GM21447 (cell line): ENCODE measurements at regions not wholly inside any gene's neighbourhood (a gene's known extent, or its start where the extent isn't known, plus 50 kb on each side); places are given as distances from the start of the nearest gene placed in this dataset.

Experiments used
- ATAC-seq: cut with Tn5 transposase; IDR thresholded peaks from one replicate; pipeline ENCODE4 v1.9.1; 2021; ENCODE audit not compliant: unreplicated experiment

DNA sequence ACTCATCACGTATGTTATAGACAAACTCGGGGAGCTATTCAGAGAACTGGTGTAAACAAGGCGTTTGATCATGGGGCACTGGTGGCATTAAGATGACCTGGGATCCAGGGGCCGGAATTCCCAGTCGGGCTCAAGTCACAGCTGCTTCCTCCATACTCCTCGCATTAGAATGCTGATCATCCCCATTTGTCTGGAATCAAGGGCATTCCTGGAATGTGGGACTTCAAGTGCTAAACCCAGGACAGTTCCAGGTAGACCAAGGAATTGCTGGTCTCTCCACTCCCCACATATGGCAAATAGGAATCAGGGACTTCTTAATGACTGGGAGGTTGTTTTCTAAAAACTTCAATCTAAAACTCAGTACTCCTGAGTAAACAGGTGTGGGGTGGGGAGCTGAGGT, 355.7 kb upstream of the RAB6C start:
- ATAC-seq = no peak

DNA sequence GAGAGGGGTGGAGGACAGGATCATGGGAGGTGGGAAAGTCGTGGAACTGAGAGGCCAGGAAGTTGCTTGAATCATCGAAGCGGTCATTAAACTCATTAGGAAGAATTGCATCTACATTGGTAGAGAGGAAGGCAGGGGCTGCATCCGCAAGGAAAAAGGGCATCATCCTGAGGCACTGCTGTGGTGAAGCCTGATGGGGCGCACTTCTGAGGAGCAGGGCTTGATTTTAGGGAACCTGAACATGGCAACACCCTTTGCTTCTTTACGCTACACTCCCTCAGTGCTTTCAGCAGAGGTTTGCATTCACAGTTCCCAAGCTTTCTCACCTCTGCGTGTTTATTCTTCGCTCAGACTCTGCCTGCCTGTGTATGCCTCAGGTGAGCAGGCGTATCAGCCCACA, 352.0 kb upstream of the RAB6C start:
- no peak for ATAC-seq

DNA sequence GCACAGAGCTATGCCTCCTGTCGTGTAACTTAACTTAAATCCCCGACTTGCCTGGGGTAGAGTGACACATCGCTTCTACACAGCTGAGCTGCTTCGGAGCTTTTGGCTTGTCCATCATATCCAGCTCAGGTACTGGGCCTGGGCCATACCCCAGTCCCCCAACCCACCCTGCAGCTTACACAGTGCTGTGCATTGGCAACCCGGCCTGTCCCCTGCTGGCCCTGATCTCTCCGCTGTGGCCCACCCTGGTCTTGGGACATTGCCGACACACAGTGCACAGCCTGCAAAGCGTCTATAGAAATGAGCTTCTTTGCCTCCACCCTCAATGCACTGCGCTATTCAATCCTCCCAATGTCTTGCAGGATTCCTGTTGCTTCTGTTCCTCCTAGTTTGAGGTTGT, 342.8 kb upstream of the RAB6C start:
- ATAC-seq = no peak

DNA sequence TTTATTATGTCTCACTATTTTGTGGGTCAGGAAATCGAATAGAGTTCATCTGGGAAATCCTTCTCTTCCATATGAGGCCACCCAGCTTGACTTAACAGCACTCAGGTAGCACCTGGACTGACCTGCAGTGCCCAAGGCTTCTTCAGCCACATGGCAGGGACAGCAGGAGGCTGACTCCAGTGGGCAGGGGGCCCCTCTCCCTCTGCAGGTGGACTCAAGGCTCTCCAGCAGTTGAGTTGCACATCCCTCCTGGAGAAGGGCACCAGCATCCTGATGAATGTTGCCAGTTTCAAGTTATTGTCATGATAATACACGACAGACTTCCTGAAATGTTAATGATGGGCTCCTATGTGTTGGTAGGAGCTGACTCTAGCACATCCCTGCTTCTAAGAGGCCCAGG, 338.1 kb upstream of the RAB6C start:
- no peak for ATAC-seq

DNA sequence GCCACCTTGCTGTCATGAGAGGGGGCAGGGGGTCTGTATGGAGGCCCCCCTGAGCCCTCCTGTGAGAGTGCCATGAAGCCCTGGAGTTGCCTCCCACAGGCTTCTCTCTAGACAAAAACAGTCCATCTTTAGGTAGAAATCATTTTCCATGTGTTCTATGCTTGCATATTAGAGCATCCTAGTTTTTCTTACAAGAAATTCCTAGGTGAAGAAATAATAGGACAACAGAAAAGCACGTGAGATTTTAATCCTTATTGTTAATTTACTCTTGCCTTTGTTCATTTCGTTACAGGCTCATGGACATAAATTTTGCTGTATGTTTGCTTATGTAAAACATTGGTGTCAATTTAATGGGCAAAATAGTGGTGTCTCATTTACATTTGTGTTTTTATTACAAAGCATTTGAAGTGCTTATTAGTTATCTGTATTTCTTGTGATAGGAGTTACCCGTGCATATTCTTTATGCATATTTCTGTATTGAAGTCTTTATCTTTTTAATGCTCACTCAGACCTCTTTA, 336.9 kb upstream of the RAB6C start:
- ATAC-seq = no peak

DNA sequence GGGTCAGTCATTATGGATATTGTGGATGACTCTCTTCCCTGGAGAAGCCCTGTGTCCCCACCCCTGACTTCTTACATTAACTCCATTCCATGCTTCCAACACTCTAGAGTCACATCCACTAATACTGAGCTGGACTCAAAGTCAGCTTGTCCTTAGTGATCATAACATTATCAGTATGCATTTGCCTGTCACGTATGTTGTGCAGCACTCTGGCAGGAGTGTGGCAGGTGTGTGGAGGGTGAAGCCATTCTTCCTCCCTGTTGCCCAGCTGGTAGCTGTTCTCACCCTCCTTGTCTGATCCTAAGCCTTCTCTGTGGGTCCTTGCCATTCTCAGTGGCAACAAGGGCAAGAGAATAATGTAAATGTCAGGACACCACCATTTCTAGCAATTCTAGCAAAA, 334.1 kb upstream of the RAB6C start:
- no peak for ATAC-seq

DNA sequence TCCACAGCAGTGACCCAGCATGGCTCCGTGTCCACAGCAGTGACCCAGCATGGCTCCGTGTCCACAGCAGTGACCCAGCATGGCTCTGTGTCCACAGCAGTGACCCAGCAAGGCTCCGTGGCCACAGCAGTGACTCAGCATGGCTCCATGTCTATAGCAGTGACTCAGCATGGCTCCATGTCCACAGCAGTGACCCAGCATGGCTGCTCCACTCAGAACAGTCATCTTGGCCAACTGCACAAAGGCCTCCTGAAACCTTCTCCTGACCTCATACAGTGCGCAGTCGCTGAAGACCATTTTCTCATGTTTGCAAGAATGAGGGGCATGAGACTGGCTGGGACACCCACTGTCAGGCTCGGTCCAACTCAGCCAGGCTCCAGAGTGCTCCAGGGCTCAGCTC, 333.4 kb upstream of the RAB6C start:
- no peak for ATAC-seq

DNA sequence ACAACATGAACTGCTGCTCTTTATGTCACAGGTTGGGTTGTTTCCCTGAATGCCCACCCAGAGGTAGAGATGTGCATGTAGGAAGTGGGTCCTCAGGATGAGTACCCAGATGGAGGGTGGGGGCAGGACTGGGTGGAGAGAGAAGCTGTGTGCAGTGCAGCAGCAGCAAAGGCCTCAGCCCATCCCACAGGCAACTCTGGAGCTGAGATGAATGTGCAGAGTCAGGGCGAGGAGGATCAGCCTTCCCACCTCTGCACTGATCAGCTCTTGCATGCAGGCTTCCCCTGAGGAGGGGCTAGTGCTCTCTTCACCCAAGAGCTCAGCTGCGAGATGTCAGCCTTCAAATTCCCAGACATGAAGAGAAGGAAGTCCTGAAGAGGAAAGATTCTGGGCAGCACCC, 326.2 kb upstream of the RAB6C start:
- no peak for ATAC-seq

DNA sequence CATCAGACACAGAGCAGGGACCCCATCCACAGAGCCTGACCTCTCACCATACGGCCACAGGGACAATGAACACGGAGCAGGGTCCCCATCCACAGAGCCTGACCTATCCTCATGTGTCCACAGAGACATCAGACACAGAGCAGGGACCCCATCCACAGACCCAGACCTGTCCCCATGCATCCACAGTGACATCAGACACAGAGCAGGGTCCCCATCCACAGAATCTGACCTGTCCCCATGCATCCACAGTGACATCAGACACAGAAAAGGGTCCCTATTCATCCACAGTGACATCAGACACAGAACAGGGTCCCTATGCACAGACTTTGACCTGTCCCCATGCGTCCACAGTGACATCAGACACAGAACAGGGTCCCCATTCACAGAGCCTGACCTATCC, 325.1 kb upstream of the RAB6C start:
- ATAC-seq = no peak

DNA sequence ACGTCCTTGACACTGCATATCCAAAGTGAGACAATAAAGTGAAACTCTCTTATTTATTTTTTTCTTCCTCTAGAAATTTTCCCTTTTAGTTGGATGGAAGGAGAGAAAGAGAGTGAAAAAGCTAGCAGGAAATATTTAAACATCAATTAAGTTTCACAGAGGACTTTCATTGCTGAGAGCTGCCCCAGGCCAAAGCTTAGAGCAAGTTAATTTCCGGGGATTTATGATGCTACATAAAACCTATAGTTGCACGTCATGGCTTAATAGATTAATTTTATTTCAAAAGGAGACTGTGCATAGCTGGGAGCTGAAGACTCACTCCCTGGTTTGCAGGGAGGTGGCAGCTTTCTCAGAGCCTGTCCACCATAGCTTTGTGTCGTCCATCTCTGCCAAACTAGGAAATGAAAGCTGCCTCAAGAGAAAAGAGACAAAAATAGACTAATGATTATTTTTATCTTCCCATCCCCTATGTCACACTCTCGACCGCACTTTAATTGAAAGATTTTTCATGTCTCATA, 323.3 kb upstream of the RAB6C start:
- ATAC-seq = no peak

DNA sequence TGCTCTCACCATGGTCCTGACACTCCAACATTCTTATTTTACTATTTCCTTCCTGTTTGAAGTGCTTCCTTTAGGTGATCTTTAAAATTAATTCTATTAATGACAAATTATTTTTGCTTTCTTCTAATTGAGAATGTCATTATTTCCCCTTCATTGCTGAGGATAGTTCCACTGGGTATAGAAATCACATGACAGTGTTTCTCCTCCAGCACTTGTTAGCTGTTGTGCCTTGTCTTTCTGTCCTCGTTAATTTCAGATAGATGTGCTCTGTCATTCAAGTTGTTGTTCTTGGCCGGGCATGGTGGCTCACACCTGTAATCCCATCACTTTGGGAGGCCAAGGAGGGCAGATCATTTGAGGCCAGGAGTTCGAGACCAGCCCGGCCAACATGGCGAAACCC, 321.0 kb upstream of the RAB6C start:
- ATAC-seq = no peak

DNA sequence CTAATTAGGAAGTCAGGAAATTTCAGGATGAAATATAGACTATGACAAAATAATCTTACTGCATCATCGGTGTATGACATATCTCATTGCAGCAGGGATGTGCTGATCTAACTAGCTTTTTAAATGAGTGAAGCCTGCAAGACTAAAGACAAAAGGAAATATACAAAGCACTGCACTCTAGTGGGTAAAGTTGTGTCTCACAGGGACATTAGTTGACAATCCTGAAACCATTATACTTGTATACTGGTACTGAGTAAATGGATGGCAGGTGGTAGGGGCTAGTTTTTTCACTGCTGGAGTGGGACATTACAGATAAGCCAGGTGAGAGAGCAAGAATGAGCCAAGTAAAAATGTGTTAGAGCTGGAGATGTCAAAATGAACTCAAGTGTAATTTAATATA, 317.5 kb upstream of the RAB6C start:
- no peak for ATAC-seq

DNA sequence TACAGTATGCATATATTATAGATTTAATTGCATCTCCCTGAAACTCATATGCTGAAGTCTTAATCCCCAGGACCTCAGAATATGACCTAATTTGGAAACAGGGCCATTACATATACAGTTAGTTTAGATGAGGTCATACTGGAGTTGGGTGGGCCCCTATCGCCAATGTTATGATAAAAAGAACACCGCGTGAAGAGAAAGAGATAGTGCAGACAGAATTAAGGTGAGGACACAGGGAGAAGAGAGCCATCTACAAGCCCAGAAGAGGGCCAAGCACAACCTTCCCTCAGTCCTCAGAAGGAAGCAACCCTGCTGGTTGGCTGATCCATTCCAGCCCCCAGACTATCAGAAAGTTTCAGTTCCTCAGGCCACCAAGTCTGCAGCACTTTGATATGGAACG, 311.9 kb upstream of the RAB6C start:
- ATAC-seq = no peak

DNA sequence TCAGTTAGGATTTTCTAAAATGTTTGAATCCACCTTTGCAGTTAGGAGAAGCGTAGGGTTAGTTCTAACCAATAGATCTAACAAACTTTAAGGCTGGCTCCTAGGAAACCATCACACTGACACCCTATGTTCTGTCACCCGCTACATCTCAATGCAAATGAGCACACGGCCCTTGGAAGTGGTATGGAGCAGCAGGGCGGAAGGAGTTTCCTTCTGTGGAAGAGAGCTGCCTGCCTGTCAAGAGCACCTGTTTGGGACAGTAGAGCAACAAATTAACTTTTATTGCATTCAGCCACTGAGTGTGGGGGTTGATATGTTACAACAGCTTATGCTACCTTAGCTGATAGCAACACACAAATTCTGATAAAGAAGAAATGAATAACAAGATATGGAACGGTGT, 306.9 kb upstream of the RAB6C start:
- no peak for ATAC-seq

DNA sequence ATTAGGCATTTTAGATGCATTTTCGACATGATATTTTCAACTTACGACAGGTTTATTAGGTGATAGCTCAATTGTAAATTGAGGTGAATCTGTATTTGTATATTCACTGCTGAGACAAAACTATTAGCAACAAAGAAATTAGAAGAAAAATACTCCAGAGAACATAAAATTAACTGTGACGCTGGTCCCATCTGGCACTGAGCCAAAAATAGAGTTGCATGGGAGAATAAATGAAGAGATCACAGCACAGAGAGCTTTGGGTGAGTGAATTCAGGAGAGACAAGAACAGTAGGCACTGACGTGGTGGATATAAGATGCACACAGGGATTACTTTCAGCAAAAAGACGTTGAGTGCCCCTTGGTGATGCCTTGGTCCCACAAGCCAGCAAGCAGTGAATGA, 306.2 kb upstream of the RAB6C start:
- ATAC-seq = no peak

DNA sequence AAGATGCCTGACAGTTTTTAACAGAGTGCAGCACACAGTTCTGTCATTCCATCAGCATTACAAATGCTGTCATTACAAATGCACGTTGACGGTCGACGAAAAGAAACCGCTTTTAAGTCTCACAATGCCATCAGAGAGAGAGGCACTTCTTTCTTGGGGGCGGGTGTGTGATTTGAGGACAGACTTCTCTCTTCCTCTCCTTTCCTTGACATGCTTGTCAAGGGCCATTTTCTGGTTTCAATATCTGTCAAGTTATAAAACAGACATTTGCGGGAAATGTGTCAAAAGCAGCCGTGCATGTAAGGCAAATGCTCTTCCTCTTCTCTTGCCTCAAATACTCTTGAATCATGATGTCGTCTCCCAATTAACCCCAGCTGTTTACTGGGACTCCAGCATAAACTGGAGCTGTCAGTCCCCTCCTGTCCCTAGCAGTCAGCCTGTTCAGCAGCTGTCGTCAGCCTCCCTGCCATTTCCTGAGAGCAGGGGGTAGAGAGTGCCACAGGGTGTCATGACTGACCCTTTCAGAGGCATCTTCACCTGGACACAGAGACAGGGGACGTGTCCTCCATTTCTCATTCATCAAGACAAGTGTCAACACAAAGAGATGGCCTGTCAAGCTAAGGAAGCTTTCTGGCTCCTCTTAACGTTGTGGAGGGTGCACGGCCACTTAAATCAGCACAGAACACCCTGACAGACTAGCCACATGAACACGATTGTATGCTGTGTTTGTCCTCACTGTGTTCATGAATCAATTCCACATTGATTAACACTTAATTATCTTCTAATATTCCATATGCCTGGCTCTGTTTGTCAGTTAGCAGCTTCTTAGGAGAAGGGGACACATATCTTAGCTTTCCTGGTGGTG, 305.4 kb upstream of the RAB6C start:
- ATAC-seq = peak; percentile 69

DNA sequence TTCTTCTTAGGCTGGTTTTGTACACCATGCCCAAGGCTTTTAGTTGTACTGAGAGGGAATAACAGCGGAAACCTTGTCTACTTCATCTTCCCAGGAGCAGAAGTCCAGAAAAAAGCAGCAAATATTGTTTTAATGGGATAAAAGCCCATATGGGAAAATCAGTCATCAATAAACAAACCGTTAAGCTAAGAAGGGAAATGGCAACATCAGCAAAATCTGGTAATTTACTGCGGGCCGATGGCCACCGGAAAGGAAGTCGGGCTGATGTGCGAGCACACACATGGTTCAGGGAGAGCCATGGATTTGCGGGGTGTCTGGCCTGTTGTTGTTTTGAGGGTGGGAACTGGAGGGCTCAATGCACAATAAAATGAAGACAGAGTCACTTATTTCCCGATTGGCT, 300.7 kb upstream of the RAB6C start:
- ATAC-seq = no peak

DNA sequence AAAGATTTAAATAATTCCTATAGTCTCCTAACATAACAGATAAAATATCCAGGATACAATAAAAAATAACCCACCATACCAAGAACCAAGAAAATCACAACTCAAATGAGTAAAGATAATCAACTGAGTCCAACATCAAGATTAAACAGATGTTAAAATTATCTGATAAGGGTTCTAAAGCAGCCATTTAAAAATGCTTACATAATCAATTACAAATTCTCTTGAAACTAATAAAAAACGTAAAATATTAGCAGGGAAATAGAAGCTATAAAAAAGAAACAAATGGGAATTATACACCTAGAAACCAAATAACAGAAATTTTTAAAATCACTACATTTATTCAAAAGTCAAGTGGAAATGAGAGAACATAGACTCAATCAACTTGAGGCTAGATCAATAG, 297.7 kb upstream of the RAB6C start:
- no peak for ATAC-seq

DNA sequence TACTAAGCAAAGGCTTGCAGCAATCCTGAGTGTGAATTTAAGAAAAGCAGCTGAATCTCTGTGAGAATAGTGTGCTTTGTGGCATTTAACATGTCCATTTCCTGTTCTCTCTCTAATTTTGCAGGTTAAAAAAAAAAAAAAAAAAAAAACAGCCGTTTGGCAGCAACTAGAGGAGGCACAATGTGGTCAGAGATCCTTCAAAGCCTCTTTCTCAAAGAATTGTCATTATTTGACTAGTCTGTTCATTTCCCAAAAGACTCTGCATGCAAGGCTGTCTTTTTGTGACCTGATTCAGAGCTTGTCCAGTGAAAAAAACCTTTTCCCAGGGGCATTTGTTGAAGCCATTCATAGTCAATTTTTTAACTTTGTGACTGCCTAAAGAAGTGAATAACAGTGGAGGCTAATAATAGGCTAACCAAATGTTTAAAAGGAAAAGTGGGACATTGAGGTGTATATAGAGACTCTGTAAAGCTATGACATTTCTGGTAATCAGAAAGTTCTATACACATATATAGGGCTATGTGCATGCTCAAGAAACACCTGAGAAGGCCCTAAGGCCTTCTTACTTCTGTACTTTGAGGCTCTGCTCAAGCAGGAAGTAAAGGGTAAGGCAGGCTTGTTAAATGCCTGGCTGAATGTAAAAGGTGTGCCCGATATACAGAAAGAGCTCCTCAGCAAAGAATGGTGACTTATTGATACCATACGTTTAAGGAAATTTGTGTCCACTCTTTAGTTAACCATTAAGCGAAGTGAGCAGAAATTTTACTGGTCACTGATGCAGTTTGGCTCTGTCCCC, 289.6 kb upstream of the RAB6C start:
- ATAC-seq = no peak

DNA sequence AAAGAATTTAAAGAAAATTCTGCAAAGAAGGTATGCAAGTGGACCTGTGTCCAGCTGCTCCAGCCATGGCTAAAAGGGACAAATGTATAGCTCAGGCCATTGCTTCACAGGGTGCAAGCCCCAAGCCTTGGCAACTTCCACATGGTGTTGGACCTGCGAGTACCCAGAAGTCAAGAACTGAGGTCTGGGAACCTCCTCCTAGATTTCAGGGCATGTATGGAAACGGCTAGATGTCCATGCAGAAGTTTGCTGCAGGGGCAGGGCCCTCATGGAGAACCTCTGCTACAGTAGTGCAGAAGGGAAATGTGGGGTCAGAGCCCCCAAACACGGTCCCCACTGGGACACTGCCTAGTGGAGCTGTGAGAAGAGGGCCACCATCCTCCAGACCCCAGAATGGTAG, 284.0 kb upstream of the RAB6C start:
- no peak for ATAC-seq

DNA sequence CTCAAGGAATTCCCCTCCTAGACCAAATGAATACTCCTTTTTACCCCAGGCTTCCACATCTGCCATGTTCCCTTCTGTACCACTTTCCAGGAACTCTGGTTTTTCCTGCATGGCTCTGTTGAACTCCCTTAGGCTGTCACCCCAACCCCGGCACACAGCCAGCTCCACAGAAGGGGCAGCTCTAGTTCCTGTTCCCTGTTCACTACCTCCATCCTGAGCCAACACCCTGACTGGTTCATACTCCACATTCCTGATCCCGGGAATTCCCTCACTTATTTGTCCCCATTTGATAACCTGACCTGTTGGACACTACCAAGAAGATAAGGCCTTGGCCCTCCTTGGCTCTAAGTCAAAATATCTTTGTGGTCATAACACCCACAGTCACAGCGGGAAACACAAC, 280.9 kb upstream of the RAB6C start:
- no peak for ATAC-seq
